ENCODE measurements at regions not wholly inside any gene's neighbourhood (a gene's known extent, or its start where the extent isn't known, plus 50 kb on each side); places are given as distances from the start of the nearest gene placed in this dataset.
"Not testable (repeated sequence)": the region's sequence is repeated elsewhere in the genome, so short reads cannot be mapped to it uniquely, and the experiment has no call there.

- FAIRE-seq; H3K79me2 ChIP-seq (ENCODE audit: control insufficient read depth, insufficient read depth, low read length); H3K9ac ChIP-seq (ENCODE audit: control insufficient read depth, insufficient read depth, low read length); POLR2A ChIA-PET; RAD21 ChIA-PET (ENCODE audit: unreplicated experiment); H3K4me3 ChIP-seq; CTCF ChIA-PET; H3K4me1 ChIP-seq (ENCODE audit: control insufficient read depth, insufficient read depth, low read length); SMC1A ChIA-PET (ENCODE audit: uncharacterized antibody, unreplicated experiment); in situ Hi-C loops (cut with MboI); H2AFZ ChIP-seq (ENCODE audit: control insufficient read depth, low read depth, low read length); BruUV-seq (replicated peaks); intact Hi-C loops (cut with micrococcal nuclease; ENCODE audit: unreplicated experiment); H3K27me3 ChIP-seq (replicated peaks in 1 of 2; ENCODE audit: control insufficient read depth in 2 of 2, insufficient read depth in 2 of 2, low read length in 1 of 2); ATAC-seq; H3K36me3 ChIP-seq (ENCODE audit: control insufficient read depth in 2 of 2, insufficient read depth in 2 of 2, low read length in 1 of 2); H3K4me2 ChIP-seq (ENCODE audit: control insufficient read depth, insufficient read depth); H4K20me1 ChIP-seq (ENCODE audit: control insufficient read depth, insufficient read depth); DNase-seq (ENCODE audit: low read depth, low spot score); H3K9me3 ChIP-seq (replicated peaks; ENCODE audit: control insufficient read depth, insufficient read depth, low read length); H3K27ac ChIP-seq (ENCODE audit: control insufficient read depth, insufficient read depth): not testable (repeated sequence)
- WGBS (ENCODE audit: insufficient coverage, insufficient replicate concordance, low lambda C conversion rate, missing lambda C conversion rate) = no CpG with 5 or more reads among the region's 7 CpGs
These were observed 202.8 kb upstream of the POTEB2 start for GRCh38 chr15:21068917-21069316.

GRCh38 chr15:21063512-21063911 lies 197.4 kb upstream of the POTEB2 start:
- BruUV-seq (replicated peaks); H3K36me3 ChIP-seq (ENCODE audit: control insufficient read depth in 2 of 2, insufficient read depth in 2 of 2, low read length in 1 of 2); H4K20me1 ChIP-seq (ENCODE audit: control insufficient read depth, insufficient read depth); in situ Hi-C loops (cut with MboI); intact Hi-C loops (cut with micrococcal nuclease; ENCODE audit: unreplicated experiment); DNase-seq (ENCODE audit: low read depth, low spot score); H3K79me2 ChIP-seq (ENCODE audit: control insufficient read depth, insufficient read depth, low read length); FAIRE-seq; H3K4me1 ChIP-seq (ENCODE audit: control insufficient read depth, insufficient read depth, low read length); H3K4me2 ChIP-seq (ENCODE audit: control insufficient read depth, insufficient read depth); H2AFZ ChIP-seq (ENCODE audit: control insufficient read depth, low read depth, low read length); POLR2A ChIA-PET; CTCF ChIA-PET; ATAC-seq; H3K9ac ChIP-seq (ENCODE audit: control insufficient read depth, insufficient read depth, low read length); H3K27me3 ChIP-seq (replicated peaks in 1 of 2; ENCODE audit: control insufficient read depth in 2 of 2, insufficient read depth in 2 of 2, low read length in 1 of 2); RAD21 ChIA-PET (ENCODE audit: unreplicated experiment); SMC1A ChIA-PET (ENCODE audit: uncharacterized antibody, unreplicated experiment); H3K27ac ChIP-seq (ENCODE audit: control insufficient read depth, insufficient read depth); H3K9me3 ChIP-seq (replicated peaks; ENCODE audit: control insufficient read depth, insufficient read depth, low read length); H3K4me3 ChIP-seq: not testable (repeated sequence)
- WGBS (ENCODE audit: insufficient coverage, insufficient replicate concordance, low lambda C conversion rate, missing lambda C conversion rate) = 2% methylated on average over 3 of the region's 6 CpGs

GRCh38 chr15:21062619-21063163 lies 196.6 kb upstream of the POTEB2 start:
- DNase-seq (ENCODE audit: low read depth, low spot score); H3K4me1 ChIP-seq (ENCODE audit: control insufficient read depth, insufficient read depth, low read length); H3K9me3 ChIP-seq (replicated peaks; ENCODE audit: control insufficient read depth, insufficient read depth, low read length); H3K36me3 ChIP-seq (ENCODE audit: control insufficient read depth in 2 of 2, insufficient read depth in 2 of 2, low read length in 1 of 2); CTCF ChIA-PET; FAIRE-seq; H3K9ac ChIP-seq (ENCODE audit: control insufficient read depth, insufficient read depth, low read length); RAD21 ChIA-PET (ENCODE audit: unreplicated experiment); H4K20me1 ChIP-seq (ENCODE audit: control insufficient read depth, insufficient read depth); POLR2A ChIA-PET; in situ Hi-C loops (cut with MboI); ATAC-seq; BruUV-seq (replicated peaks); H3K27ac ChIP-seq (ENCODE audit: control insufficient read depth, insufficient read depth); H3K4me2 ChIP-seq (ENCODE audit: control insufficient read depth, insufficient read depth); H3K27me3 ChIP-seq (replicated peaks in 1 of 2; ENCODE audit: control insufficient read depth in 2 of 2, insufficient read depth in 2 of 2, low read length in 1 of 2); H3K79me2 ChIP-seq (ENCODE audit: control insufficient read depth, insufficient read depth, low read length); H3K4me3 ChIP-seq; SMC1A ChIA-PET (ENCODE audit: uncharacterized antibody, unreplicated experiment); H2AFZ ChIP-seq (ENCODE audit: control insufficient read depth, low read depth, low read length); intact Hi-C loops (cut with micrococcal nuclease; ENCODE audit: unreplicated experiment): not testable (repeated sequence)
- no CpG with 5 or more reads among the region's 6 CpGs for WGBS (ENCODE audit: insufficient coverage, insufficient replicate concordance, low lambda C conversion rate, missing lambda C conversion rate)

GRCh38 chr15:21051866-21052265 lies 185.8 kb upstream of the POTEB2 start:
- POLR2A ChIA-PET; H3K4me2 ChIP-seq (ENCODE audit: control insufficient read depth, insufficient read depth); H3K79me2 ChIP-seq (ENCODE audit: control insufficient read depth, insufficient read depth, low read length); CTCF ChIA-PET; H2AFZ ChIP-seq (ENCODE audit: control insufficient read depth, low read depth, low read length); H3K4me3 ChIP-seq; H3K27me3 ChIP-seq (replicated peaks in 1 of 2; ENCODE audit: control insufficient read depth in 2 of 2, insufficient read depth in 2 of 2, low read length in 1 of 2); H4K20me1 ChIP-seq (ENCODE audit: control insufficient read depth, insufficient read depth); BruUV-seq (replicated peaks); in situ Hi-C loops (cut with MboI); ATAC-seq; H3K27ac ChIP-seq (ENCODE audit: control insufficient read depth, insufficient read depth); FAIRE-seq; RAD21 ChIA-PET (ENCODE audit: unreplicated experiment); SMC1A ChIA-PET (ENCODE audit: uncharacterized antibody, unreplicated experiment); H3K9me3 ChIP-seq (replicated peaks; ENCODE audit: control insufficient read depth, insufficient read depth, low read length); intact Hi-C loops (cut with micrococcal nuclease; ENCODE audit: unreplicated experiment); DNase-seq (ENCODE audit: low read depth, low spot score); H3K4me1 ChIP-seq (ENCODE audit: control insufficient read depth, insufficient read depth, low read length); H3K36me3 ChIP-seq (ENCODE audit: control insufficient read depth in 2 of 2, insufficient read depth in 2 of 2, low read length in 1 of 2); H3K9ac ChIP-seq (ENCODE audit: control insufficient read depth, insufficient read depth, low read length): not testable (repeated sequence)
- no CpG with 5 or more reads among the region's 5 CpGs for WGBS (ENCODE audit: insufficient coverage, insufficient replicate concordance, low lambda C conversion rate, missing lambda C conversion rate)
